GM18507 (cell line): ENCODE measurements at regions not wholly inside any gene's neighbourhood (a gene's known extent, or its start where the extent isn't known, plus 50 kb on each side); places are given as distances from the start of the nearest gene placed in this dataset.
"Not testable (repeated sequence)": the region's sequence is repeated elsewhere in the genome, so short reads cannot be mapped to it uniquely, and the experiment has no call there.

Source experiments
- DNase-seq: peaks from one replicate; pipeline ENCODE4 v3.0.0; 2011; ENCODE audit warnings: low read depth; ENCODE audit not compliant: insufficient read length; ENCODE audit errors: extremely low spot score
- FAIRE-seq: peaks from 2 replicates; lab custom pipeline; 2011; peaks lifted over from hg19 to GRCh38; lab: Jason Lieb, UNC

- DNase-seq (no peak), FAIRE-seq (no peak)
Observed at GRCh38 chr4:164572877-164573279, 181.1 kb upstream of the SMIM31 start.

- FAIRE-seq (no peak), DNase-seq (no peak)
Observed at GRCh38 chr4:164575861-164576260, 178.1 kb upstream of the SMIM31 start.

GRCh38 chr4:164579270-164579942 lies 174.5 kb upstream of the SMIM31 start:
- FAIRE-seq (no peak), DNase-seq (no peak)

DNA sequence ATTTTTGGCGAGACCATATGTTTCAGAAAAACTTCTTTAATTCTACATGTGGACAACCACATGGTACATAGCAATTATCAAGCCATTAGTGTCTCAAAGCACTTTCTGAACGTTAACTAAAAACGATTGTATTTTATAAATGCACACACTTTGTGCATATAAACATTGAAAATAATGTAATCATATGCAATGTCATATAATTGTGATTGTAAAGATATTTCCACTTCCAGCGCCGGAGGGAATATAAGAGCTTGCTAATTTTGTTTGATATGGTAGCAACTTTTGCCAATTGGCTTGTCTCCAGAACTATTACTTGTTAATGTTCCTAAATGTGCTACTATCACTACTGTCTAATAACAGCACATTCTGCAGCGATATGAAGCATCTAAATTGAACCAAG lies 162.3 kb upstream of the SMIM31 start:
- DNase-seq (no peak), FAIRE-seq (no peak)

DNA sequence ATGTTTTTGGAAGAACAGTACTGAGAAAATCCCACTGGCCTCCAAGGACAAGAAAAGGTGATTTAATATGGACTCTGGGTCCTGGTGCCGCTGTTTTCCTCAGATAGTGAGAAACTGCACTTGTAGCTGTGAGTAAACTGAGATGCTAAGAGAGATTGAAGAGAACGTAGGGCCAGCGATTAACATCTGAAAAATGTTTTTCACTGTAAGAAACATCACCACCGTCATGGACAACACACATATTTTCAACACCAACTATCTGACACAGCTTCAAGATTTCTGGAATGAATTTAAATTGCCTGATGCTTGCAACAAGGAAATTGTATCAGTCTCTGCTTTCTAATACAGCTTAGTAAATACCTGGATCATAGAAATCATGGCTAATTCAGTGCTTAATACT lies 158.2 kb upstream of the SMIM31 start:
- FAIRE-seq, result no peak

GRCh38 chr4:164596318-164596878 lies 157.5 kb upstream of the SMIM31 start:
- no peak for FAIRE-seq
- no peak for DNase-seq

More for the DNA sequence above, 158.2 kb upstream of the SMIM31 start:
- DNase-seq, result no peak

DNA sequence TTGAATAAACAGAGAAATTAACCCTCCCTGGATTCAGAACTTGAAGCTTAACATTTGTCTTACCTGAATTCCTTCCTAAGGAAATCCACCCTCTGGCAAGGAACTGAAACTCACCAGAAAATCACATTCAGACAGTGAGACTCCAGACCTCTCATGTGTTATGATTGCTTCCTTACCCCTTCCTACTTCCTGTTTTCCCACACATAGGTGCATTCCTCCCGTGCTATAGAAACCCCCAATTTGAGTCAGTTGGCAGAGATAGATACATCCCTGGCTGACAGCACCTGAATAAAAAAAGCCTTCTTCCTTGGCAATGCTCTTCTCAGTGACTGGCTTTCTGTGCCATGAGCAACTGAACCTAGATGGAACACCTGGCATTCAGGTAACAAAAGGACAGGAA lies 157.0 kb upstream of the SMIM31 start:
- DNase-seq (no peak), FAIRE-seq (no peak)

DNA sequence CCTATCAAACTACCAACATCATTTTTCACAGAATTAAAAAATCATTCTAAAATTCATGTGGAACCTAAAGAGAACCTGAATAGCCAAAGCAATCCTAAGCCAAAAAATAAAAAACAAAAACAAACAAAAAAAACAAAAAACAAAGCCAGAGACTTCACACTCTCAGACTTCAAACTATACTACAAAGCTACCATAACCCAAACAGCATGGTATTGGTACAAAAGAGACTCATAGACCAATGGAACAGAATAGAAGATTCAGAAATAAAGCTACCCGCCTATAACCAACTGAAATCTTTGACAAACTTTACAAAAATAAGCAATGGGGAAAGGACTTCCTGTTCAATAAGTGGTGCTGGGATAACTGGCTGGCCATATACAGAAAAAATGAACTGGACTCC lies 152.3 kb upstream of the SMIM31 start:
- DNase-seq (no peak), FAIRE-seq (no peak)

DNA sequence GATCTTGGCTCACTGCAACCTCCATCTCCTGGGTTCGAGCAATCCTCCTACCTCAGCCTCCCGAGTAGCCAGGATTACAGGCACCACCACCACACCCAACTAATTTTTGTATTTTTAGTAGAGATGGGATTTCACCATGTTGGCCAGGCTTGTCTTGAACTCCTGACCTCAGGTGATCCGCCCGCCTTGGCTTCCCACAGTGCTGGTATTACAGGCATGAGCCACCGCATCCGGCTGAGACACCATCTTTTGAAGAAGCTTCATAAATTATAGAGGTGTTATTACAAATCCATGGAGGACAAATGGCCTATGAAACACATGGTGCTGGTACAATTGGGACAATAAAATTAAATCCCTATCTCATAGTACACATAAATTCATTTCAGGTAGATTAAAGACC lies 148.1 kb upstream of the SMIM31 start:
- DNase-seq, FAIRE-seq: not testable (repeated sequence)

DNA sequence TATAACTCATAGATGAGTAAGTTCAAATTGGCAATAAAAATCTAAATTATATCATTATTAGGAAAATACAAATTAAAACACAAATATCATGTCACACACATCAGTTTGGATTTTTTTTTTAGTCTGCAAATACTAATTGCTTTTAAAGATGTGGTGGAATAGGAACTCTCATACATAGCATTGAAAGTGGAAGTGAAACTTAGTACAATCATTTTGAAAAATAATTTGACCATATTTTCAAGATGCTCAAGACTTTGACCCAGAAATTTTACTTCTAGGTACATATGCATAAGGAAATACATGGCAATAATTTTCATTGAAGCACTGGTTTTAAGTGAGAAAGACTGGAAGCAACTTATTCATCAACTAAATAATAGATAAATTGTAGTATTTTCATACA lies 147.5 kb upstream of the SMIM31 start:
- no peak for DNase-seq
- FAIRE-seq, result no peak

DNA sequence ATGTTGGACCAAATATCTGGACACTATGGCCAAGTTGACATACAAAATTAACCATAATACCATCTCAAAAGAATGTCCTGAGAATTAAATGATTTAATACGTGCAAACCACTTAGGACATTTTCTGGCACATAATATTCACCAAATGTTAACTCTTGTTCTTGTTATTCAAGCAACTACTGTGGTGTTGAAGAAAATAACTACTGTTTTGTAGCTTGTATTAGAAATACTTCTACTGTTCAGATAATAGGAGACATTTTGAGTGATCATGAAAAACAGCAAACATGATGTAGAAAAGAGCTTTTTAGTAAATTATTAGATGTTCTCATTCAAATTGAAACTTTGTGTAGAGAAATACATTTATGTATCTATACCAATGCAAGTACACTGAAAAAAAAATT lies 140.7 kb upstream of the SMIM31 start:
- DNase-seq (no peak), FAIRE-seq (no peak)

GRCh38 chr4:164613792-164614191 lies 140.1 kb upstream of the SMIM31 start:
- no peak for DNase-seq
- FAIRE-seq, result no peak

GRCh38 chr4:164614329-164614728 lies 139.6 kb upstream of the SMIM31 start:
- no peak for DNase-seq
- no peak for FAIRE-seq

DNA sequence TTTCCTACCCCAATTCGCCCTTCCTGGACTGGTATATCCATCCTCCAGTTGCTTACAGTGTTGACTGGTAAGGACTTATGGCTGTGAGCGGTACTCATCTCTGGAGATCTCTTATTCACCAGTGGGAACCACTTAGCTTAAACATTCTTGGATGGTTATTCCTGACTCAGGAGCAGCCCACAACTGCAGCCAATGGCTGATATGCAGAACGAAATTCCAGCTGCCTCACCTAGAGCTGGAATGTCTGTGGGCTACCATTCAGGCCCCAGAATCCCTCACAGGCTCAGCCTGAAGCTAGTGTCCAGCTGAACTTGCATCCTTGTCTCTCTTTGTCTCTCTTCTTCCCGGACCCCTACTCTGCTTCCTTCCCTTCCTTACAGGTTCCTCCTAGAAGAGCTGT lies 138.9 kb upstream of the SMIM31 start:
- DNase-seq (no peak), FAIRE-seq (no peak)

- FAIRE-seq (no peak), DNase-seq (no peak)
Observed at GRCh38 chr4:164615964-164616363, 138.0 kb upstream of the SMIM31 start.

GRCh38 chr4:164616961-164617360 lies 137.0 kb upstream of the SMIM31 start:
- no peak for FAIRE-seq
- no peak for DNase-seq

DNA sequence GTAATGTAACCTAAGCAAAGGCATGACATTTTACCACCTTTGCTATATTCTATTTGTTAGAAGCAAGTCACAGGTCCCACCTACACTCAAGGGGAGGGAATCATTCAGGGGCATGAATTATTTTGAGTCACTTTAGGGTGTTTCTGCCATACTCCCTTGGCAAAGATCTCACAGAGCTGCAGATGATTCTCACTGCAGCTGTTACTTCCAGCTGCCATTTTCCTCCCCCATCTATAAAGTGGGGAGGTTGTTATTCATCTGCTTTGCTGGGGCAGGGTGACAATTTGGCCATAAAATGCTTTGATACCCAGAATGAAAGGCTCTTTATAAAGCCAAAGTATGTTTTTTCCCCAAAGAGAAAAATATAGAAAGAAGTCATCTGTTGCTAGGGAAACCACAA lies 136.5 kb upstream of the SMIM31 start:
- DNase-seq (no peak), FAIRE-seq (no peak)

- FAIRE-seq (no peak), DNase-seq (no peak)
Observed at GRCh38 chr4:164617911-164618310, 136.0 kb upstream of the SMIM31 start.

- DNase-seq (no peak), FAIRE-seq (no peak)
Observed at GRCh38 chr4:164621886-164622521, 131.9 kb upstream of the SMIM31 start.

GRCh38 chr4:164623099-164623498 lies 130.8 kb upstream of the SMIM31 start:
- no peak for FAIRE-seq
- DNase-seq, result no peak

GRCh38 chr4:164639001-164639400 lies 114.9 kb upstream of the SMIM31 start:
- DNase-seq, result no peak
- FAIRE-seq, result no peak
